ENCODE measurements at regions not wholly inside any gene's neighbourhood (a gene's known extent, or its start where the extent isn't known, plus 50 kb on each side); places are given as distances from the start of the nearest gene placed in this dataset.

DNA sequence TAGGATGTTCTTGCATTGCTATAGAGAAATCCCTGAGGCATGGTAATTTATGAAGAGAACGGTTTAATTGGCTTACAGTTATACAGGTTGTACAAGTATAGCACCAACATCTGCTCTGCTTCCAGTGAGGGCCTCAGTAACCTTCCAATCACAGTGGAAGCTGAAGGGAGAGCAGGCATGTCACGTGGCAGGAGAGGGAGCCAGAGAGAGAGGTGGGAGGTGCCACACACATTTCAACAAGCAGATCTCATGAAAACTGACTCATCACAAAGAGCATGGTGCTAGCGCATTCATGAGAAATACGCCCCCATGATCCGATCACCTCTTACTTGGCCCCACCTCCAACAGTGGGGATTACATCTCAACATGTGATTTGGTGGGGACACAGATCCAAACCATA lies 871.2 kb downstream of the TFAP2A start:
- TF ChIP-seq CTCF (IDR thresholded peaks at IDR 0.05) (no peak), POLR2A (IDR thresholded peaks at IDR 0.05) (no peak)
